IMR-90 (cell line): ENCODE measurements at regions not wholly inside any gene's neighbourhood (a gene's known extent, or its start where the extent isn't known, plus 50 kb on each side); places are given as distances from the start of the nearest gene placed in this dataset.

Source experiments
- CEBPB ChIP-seq: IDR thresholded peaks from 2 replicates; pipeline ENCODE4 v1.6.1; 2012; ENCODE audit warnings: low read depth, low read length, improper control_type of control experiment
- CTCF ChIP-seq: conservative IDR thresholded peaks from 2 replicates; pipeline ENCODE4 v1.5.1; 2012; ENCODE audit warnings: mild to moderate bottlenecking, low read depth, low read length, improper control_type of control experiment
- FOS ChIP-seq: fragments of 150-350 bp; IDR thresholded peaks from 2 replicates; pipeline ENCODE4 v1.6.1; 2016; ENCODE audit warnings: low read depth, low read length
- MAZ ChIP-seq: IDR thresholded peaks from 2 replicates; pipeline ENCODE4 v1.6.1; 2012; ENCODE audit warnings: low read depth, mild to moderate bottlenecking, low read length, improper control_type of control experiment, moderate library complexity, borderline replicate concordance
- MXI1 ChIP-seq: IDR thresholded peaks from 2 replicates; pipeline ENCODE4 v1.6.1; 2012; ENCODE audit warnings: low read depth, mild to moderate bottlenecking, low read length, moderate library complexity, borderline replicate concordance
- POLR2A ChIP-seq: IDR thresholded peaks from 2 replicates; pipeline ENCODE4 v1.6.1; 2012; ENCODE audit warnings: mild to moderate bottlenecking, low read depth, low read length
- RAD21 ChIP-seq: IDR thresholded peaks from 2 replicates; pipeline ENCODE4 v1.6.1; 2012; ENCODE audit warnings: low read length, improper control_type of control experiment
- RCOR1 ChIP-seq: IDR thresholded peaks from 2 replicates; pipeline ENCODE4 v1.6.1; 2012; ENCODE audit warnings: mild to moderate bottlenecking, low read length, improper control_type of control experiment; ENCODE audit not compliant: insufficient replicate concordance
- RFX5 ChIP-seq: IDR thresholded peaks from 2 replicates; pipeline ENCODE4 v1.8.0; 2012; ENCODE audit warnings: low read depth, mild to moderate bottlenecking, low read length, moderate library complexity
- SMC3 ChIP-seq: fragments of 150-350 bp; IDR thresholded peaks from 2 replicates; pipeline ENCODE4 v1.6.1; 2016; ENCODE audit warnings: low read depth, mild to moderate bottlenecking, antibody characterized with exemption, low read length, moderate library complexity
- USF2 ChIP-seq: fragments of 150-350 bp; IDR thresholded peaks from 2 replicates; pipeline ENCODE4 v1.6.1; 2017; ENCODE audit warnings: mild to moderate bottlenecking, antibody characterized with exemption, low read length, low read depth

GRCh38 chr1:194535369-194535768, 1349.0 kb upstream of the B3GALT2 start:
- TF ChIP-seq CTCF, result no peak
- no peak for TF ChIP-seq POLR2A
- no peak for TF ChIP-seq SMC3
- no peak for TF ChIP-seq USF2
- no peak for TF ChIP-seq RFX5
- TF ChIP-seq MXI1, result no peak
- TF ChIP-seq RAD21, result no peak
- TF ChIP-seq RCOR1, result no peak
- TF ChIP-seq CEBPB, result no peak
- no peak for TF ChIP-seq FOS
- no peak for TF ChIP-seq MAZ
